GM19025 (cell line): ENCODE measurements at regions not wholly inside any gene's neighbourhood (a gene's known extent, or its start where the extent isn't known, plus 50 kb on each side); places are given as distances from the start of the nearest gene placed in this dataset.

Experiments
- ATAC-seq: cut with Tn5 transposase; IDR thresholded peaks from one replicate; pipeline ENCODE4 v1.9.1; 2021; ENCODE audit warnings: mild to moderate bottlenecking, low read depth, moderate library complexity; ENCODE audit not compliant: unreplicated experiment

DNA sequence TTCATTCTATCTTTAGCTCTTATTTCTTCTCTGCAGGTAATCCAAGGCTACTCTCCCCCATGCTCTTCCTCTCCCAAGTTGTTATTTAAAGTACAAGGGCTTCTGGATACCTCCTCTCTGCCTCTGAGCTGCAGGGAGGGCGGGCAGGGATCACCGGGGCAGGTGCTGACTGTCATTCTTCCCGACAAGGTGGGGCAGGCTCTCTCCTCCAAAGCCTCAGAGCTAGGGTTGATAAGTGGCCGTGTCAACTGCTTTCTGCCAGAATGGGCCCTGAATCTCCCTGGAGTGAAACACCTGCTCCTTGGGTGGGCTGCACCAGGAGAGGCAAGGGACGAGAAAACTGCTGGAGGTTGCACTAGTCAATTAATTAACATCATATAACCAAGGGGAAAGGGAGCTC, 250.3 kb downstream of the SLC4A3 start:
- no peak for ATAC-seq

DNA sequence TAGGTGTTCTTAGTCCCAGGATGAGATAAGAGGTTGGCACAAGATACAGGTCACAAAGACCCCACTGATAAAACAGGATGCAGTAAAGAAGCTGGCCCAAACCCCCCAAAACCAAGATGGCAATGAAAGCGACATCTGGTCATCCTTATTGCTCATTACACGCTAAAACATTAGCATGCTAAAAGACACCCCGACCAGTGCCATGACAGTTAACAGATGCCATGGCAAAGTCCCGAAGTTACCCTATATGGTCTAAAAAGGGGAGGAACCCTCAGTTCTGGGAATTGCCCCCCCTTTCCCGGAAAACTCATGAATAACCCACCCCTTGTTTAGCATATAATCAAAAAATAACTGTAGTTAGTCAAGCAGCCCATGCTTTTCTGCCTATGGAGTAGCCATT, 251.1 kb downstream of the SLC4A3 start:
- no peak for ATAC-seq

DNA sequence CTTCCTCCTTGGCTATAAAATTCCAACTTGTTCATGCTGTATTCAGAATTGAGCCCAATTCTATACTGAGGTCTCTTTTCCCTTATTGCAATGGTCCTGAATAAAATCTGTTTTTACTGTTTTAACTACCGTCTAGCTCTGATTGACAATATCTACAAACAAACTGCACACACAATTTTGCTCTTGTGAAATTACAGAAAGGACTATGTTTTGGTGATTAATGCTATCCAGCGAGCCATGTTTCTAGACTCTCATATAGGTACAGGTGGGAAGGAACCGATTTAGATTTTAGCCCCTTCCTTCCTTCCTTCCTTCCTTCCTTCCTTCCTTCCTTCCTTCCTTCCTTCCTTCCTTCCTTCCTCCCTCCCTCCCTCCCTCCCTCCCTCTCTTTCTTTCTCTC, 254.4 kb downstream of the SLC4A3 start:
- ATAC-seq, result no peak

GRCh38 chr2:219886615-219887014, 259.2 kb downstream of the SLC4A3 start:
- no peak for ATAC-seq

GRCh38 chr2:219887870-219888269, 260.4 kb downstream of the SLC4A3 start:
- ATAC-seq, result no peak

GRCh38 chr2:219893541-219893940, 266.1 kb downstream of the SLC4A3 start:
- no peak for ATAC-seq

DNA sequence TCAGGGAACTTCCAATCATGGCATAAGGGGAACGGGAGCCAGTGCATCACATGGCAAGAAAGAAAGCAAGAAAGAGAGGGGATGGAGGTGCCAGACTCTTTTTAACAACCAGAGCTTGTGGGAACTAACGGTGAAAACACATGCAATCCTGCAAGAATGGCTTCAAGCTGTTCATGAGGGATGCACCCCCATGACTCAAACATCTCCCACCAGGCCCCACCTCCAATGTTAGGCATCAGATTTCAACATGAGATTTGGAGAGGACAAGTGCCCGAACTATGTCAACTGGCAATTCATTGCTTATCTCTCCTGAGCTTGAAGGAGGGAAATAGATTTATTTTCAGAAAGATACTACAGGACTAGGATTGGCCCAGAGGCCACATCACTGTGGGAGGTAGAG, 270.0 kb downstream of the SLC4A3 start:
- ATAC-seq, result no peak

DNA sequence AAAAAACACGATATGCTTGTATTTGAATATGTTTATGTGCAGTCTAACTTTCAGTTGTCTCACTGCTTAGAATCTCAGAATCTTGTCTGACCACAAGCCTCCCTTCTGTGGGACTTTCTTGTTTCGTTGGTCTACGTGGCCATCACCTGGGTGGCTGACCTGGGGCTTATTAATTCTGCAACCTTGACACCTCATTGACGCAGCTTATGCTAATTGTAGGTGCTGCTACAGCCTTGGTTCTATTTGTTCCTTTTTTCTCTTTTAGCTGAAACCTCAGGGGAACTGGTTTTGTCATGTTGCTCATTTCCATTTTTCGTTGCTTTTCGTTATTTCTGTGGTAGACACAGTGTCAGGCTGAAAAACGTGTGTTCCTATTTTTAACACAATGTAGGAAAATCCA, 273.7 kb downstream of the SLC4A3 start:
- ATAC-seq, result no peak

- no peak for ATAC-seq
Measured at GRCh38 chr2:219902891-219903552, 275.6 kb downstream of the SLC4A3 start.

DNA sequence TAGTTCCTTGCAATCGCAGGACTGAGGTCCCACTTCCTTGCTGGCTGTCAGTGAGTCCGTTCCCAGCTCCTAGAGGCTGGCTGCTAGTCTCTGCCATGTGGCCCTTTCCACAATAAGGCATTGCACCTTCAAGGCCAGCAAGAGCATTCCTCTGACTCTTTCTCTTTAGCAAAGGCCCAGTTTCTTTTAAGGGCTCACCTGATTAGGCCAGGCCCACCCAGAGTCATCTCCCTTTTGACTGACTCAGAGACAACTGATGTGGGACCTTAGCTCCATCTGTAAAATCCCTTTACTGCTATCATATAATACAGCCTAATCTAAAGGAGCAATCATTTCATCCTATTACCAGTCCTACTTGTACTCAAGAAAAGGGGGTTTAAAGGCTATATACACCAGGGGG, 278.2 kb downstream of the SLC4A3 start:
- no peak for ATAC-seq

- no peak for ATAC-seq
Measured at GRCh38 chr2:219906114-219907010, 278.9 kb downstream of the SLC4A3 start.

GRCh38 chr2:219907011-219907365, 279.6 kb downstream of the SLC4A3 start:
- no peak for ATAC-seq

GRCh38 chr2:219908538-219908937, 281.1 kb downstream of the SLC4A3 start:
- ATAC-seq, result no peak

DNA sequence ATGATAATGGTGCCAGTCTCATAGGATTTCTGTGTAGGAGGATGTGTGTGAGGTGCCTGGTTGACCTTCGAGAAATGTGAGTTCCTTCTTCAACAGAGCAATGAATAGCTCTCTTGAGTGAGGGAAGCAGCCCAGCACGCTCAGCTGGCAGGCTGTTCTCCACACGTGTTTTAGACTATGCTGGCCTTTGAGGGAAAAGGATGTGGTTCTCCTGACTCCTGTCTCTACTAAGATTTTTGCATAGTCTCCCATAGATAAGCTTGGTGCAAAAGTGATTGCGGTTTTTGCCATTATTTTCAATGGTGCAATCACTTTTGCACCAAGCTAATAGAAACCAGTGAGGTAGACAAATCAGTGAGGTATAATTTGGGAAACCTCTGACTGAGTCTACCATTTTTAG, 284.1 kb downstream of the SLC4A3 start:
- no peak for ATAC-seq

DNA sequence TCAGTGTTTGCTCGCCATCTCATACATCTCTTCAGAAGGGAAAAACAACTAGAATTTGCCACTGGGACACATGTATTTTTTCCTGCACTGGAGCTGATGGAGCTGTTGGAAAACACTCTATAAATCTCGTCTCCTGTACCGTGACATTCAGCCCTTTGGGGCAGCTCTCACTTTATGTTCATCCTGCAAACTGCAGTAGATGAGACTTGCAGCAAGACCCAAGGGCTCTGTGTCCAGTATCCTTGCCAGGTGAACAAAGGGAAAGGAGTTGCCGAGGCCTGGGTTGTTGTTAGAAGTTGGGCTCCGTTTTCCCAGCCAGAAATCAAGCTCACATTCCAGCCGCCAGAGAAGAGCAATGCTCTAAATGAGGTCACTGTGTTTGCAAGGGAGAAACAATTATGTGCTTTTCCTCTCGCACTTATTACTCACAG, 285.1 kb downstream of the SLC4A3 start:
- no peak for ATAC-seq

DNA sequence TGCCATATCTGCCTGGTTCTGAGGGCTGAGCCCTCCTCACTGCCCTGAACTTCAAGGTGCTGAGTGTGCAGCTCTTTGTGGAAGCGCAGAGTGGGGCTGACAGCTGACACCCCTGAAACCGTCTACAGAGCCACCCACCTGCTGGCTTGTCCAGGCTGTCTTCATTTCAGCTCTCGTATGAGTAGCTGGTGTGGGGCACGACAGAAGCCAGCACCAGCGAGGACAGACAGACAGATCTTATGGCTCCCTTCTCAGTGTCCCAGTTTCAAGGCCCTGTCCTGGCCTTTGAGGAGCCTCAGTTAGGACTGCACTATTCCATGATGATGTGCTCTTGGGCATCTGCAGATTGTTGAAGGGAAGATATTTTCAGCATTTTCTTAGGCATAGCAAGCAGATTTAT, 287.1 kb downstream of the SLC4A3 start:
- no peak for ATAC-seq

DNA sequence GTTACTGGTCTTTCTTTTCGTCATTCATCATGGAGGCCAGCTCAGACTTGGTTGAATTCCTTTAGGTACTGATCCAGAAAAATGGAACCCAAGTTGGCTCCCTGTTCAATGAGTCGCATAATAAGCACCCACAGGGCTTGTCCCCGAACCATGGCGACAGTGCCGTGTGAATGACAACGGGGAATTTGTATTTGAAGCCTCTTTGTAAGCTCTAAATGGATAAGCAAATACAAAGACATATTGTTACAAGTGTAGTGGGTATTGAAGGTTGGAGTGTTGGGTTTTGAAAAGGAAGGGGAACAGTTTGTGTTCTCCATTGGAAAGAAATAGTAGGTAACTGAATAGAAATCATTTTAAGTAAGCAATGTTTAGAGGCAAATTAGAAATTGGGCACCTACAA, 288.9 kb downstream of the SLC4A3 start:
- ATAC-seq, result no peak

DNA sequence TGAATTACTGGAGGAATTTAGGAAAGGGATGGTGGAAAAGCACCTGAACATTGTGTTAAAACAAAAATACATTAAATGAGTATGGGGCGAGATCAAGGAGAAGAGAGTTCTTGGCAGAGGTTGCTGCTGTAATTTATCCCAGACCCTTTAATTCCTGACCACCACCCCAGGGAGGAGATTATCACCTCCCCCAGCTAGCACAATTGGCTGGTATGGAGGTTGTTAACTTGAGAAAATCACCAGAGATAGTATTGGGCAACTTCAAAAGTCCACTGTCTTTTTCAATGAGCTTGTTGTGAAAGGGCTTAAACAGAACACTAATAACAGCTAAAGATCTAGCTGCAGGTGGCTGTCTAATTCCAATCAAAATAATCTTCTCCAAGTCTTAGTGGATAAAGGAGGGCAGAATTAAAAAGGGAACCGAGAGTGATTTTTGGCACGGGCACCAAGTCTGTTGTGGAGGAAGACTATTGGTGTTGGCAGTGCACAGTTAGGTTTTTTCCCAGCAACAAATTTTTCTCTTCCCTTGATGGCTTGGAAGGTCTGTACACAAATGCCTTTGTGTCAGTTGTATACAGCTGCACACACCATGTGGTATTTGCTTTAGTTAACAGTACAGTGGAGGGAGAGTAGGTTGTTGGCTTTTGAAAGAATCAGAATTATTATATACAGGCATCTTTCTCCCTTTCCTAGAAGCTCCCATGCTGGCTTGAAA, 289.5 kb downstream of the SLC4A3 start:
- no peak for ATAC-seq

- ATAC-seq, result no peak
Measured at GRCh38 chr2:219918254-219918653, 290.8 kb downstream of the SLC4A3 start.

DNA sequence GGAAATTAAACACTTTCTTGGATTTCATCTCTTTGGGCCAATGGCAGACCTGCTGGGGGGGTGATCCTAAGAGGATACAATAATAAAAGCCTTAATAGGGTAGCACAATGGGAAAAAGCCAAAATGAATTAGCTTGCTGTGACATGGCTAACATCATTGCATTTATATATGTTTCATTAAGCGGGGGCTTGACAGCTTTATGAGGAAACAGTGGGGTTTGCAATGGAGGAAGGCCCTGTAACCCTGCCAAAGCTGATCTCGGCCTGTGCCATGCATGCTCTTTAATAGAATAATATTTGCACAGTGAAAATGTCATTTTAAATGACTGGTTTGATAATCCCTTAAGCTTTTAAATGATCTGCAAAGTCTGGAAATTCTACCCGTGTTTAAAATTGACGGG, 291.5 kb downstream of the SLC4A3 start:
- ATAC-seq, result no peak

- ATAC-seq, result no peak
Measured at GRCh38 chr2:219919506-219919905, 292.1 kb downstream of the SLC4A3 start.
